Spleen (tissue), 11 donors: ENCODE measurements at regions not wholly inside any gene's neighbourhood (a gene's known extent, or its start where the extent isn't known, plus 50 kb on each side); places are given as distances from the start of the nearest gene placed in this dataset.

ENCODE experiments used
- DNase-seq: peaks from one replicate; pipeline ENCODE4 v3.0.0-alpha.2; 2020
- H3K27ac ChIP-seq, 8 donors: fragments of 200-600 bp; sonication (generic) in 7 of 8; 1 replicate in 4 of 8; 2 replicates in 4 of 8; pipeline versions ENCODE4 v1.5.0 to v1.8.0; 2016 to 2021; ENCODE audit warnings: inconsistent platforms in 4 of 8, mild to moderate bottlenecking in 4 of 8, moderate library complexity in 1 of 8
- H3K27me3 ChIP-seq, 7 donors: fragments of 200-600 bp; sonication (generic) in 6 of 7; replicated peaks in 1 of 7; 1 replicate in 4 of 7; 2 replicates in 3 of 7; pipeline versions ENCODE4 v1.5.0 to v1.8.0; 2016 to 2021; ENCODE audit warnings: inconsistent platforms in 3 of 7, mild to moderate bottlenecking in 1 of 7
- H3K36me3 ChIP-seq, 6 donors: fragments of 200-600 bp; sonication (generic) in 5 of 6; 1 replicate in 4 of 6; 2 replicates in 2 of 6; pipeline versions ENCODE4 v1.5.0 to v1.8.0; 2016 to 2021; ENCODE audit warnings: inconsistent platforms in 2 of 6
- H3K4me1 ChIP-seq, 6 donors: fragments of 200-600 bp; sonication (generic) in 5 of 6; 1 replicate in 3 of 6; 2 replicates in 3 of 6; pipeline versions ENCODE4 v1.5.0 to v1.8.0; 2016 to 2021; ENCODE audit warnings: inconsistent platforms in 3 of 6
- H3K4me3 ChIP-seq, 8 donors: fragments of 200-600 bp; sonication (generic) in 7 of 8; 1 replicate in 4 of 8; 2 replicates in 4 of 8; pipeline versions ENCODE4 v1.5.0 to v1.8.0; 2016 to 2021; ENCODE audit warnings: inconsistent platforms in 4 of 8, mild to moderate bottlenecking in 4 of 8, moderate library complexity in 2 of 8
- H3K9me3 ChIP-seq, 8 donors: fragments of 200-600 bp; sonication (generic) in 7 of 8; 1 replicate in 4 of 8; 2 replicates in 4 of 8; pipeline versions ENCODE4 v1.5.0 to v1.8.0; 2016 to 2021; ENCODE audit warnings: inconsistent platforms in 4 of 8
- POLR2A ChIP-seq, 3 donors: fragments of 450-650 bp; IDR thresholded peaks; one replicate each; pipeline ENCODE4 v1.5.1; 2017; ENCODE audit warnings: antibody characterized with exemption in 3 of 3, mild to moderate bottlenecking in 1 of 3
- POLR2AphosphoS5 ChIP-seq, 3 donors: sonication (generic); formaldehyde crosslinking; IDR thresholded peaks; one replicate each; pipeline ENCODE4 v1.5.1; 2017; ENCODE audit warnings: antibody characterized with exemption in 3 of 3
- WGBS, 5 donors: extraction: QIAGEN DNeasy Blood & Tissue Kit in 3 of 5; methylation state at CpG; one replicate each; pipeline versions ENCODE4 v1.1.5 to v1.1.7; 2013 to 2018; 5-methylcytosine and 5-hydroxymethylcytosine counted together
- intact Hi-C: fragments of 100-400 bp; cut with DNase I; formaldehyde crosslinking; loops from one replicate; pipeline ENCODE4 v1.15.0; 2023; ENCODE audit warnings: low total_unique reads
- TF ChIP-seq, protein P1 (sequence below), 11 experiments: fragments of 200-600 bp in 7 of 11; fragments of 450-650 bp in 4 of 11; sonication (generic) in 4 of 11; IDR thresholded peaks in 8 of 11; conservative IDR thresholded peaks in 3 of 11; 1 replicate in 7 of 11; 2 replicates in 4 of 11; pipeline versions ENCODE4 v1.4.0 to v1.8.0; 2016 to 2021; ENCODE audit warnings: antibody characterized with exemption in 11 of 11, inconsistent platforms in 4 of 11, mild to moderate bottlenecking in 1 of 11
- donor health status: healthy with polysubstance abuse.
- donor health status: DM: no; HTN: no; CAD: no; lungs with moderate emphysema.
- donor health status: DM: no; HTN: no; CAD: no.
- donor health status: Bipolar disorder and iron deficiency.
- donor health status: healthy.
- donor health status: DM: no; HTN: no; CAD: no.
- donor health status: DM: yes; HTN: yes; CAD: no.

DNA sequence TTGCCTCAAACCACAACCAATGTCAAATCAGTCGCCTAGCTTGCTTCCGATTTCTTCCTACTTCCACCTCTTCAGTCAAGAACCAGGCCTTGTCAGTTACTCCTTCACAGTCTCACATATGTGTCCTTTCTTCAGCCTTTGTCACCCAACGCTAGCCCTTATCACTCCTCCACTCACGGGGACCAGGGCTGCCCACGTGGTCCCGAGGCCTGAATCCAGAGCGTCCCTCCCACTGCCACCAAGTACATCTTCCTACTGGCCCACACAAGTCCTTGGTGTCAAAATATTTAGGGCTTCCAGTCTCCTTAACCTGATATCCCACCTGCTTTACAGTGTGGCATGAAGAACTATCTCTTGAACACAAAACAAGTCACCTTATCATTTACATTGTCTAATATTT, 119.1 kb upstream of the SPRED2 start:
- DNase-seq, result no peak
- TF ChIP-seq, protein P1, sequence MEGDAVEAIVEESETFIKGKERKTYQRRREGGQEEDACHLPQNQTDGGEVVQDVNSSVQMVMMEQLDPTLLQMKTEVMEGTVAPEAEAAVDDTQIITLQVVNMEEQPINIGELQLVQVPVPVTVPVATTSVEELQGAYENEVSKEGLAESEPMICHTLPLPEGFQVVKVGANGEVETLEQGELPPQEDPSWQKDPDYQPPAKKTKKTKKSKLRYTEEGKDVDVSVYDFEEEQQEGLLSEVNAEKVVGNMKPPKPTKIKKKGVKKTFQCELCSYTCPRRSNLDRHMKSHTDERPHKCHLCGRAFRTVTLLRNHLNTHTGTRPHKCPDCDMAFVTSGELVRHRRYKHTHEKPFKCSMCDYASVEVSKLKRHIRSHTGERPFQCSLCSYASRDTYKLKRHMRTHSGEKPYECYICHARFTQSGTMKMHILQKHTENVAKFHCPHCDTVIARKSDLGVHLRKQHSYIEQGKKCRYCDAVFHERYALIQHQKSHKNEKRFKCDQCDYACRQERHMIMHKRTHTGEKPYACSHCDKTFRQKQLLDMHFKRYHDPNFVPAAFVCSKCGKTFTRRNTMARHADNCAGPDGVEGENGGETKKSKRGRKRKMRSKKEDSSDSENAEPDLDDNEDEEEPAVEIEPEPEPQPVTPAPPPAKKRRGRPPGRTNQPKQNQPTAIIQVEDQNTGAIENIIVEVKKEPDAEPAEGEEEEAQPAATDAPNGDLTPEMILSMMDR (IDR thresholded peaks at IDR 0.05 in 8 of 11, conservative IDR thresholded peaks at IDR 0.05 in 3 of 11), result no peak
- TF ChIP-seq POLR2A (IDR thresholded peaks at IDR 0.05) (no peak), POLR2AphosphoS5 (IDR thresholded peaks at IDR 0.05) (no peak)
- Histone ChIP-seq H3K36me3 (no peaks in the 10 kb centered on the region), H3K9me3 (no peaks in the 10 kb centered on the region), H3K4me3 (no peak overlapping the region), H3K27ac (no peak overlapping the region), H3K27me3 (no peaks in the 10 kb centered on the region), H3K4me1 (peaks cover 0 to 26% (median 10%) of the 10 kb centered on the region in 6 donors)
- intact Hi-C loops, result loop anchor here (5.0 kb wide), 1 partner anchor 109 kb away; no protein-coding TSS in a partner anchor
- 92 to 96% (median 93%) methylated on average over 7 of the region's 7 CpGs for WGBS, 5 donors

DNA sequence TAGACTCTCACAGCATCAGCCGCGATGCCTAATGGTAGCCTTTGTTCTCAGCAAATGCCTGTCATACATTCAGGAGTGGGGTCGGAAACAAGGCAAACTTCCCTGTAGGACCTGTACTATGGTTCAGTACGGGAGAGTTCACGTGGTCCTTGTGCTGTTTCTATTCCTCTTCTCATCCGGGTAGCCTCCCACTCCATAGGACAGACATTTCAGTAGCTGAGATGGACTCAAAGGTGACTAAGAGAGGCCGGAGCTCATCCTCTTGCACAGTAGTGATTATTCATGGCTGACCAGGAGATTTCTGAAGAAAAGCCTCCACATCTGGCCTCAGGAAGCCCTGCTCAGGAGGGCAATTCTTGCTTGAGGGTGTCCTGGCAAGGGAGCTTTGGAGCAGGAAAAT, 117.8 kb upstream of the SPRED2 start:
- TF ChIP-seq POLR2AphosphoS5 (IDR thresholded peaks at IDR 0.05) (no peak), POLR2A (IDR thresholded peaks at IDR 0.05) (no peak)
- TF ChIP-seq, protein P1 (IDR thresholded peaks at IDR 0.05 in 8 of 11, conservative IDR thresholded peaks at IDR 0.05 in 3 of 11), result no peak
- WGBS, 5 donors, result 56 to 76% (median 68%) methylated on average over 7 of the region's 7 CpGs
- Histone ChIP-seq H3K9me3 (no peaks in the 10 kb centered on the region), H3K4me1 (peaks cover 0 to 36% (median 11%) of the 10 kb centered on the region in 6 donors), H3K27ac (no peak overlapping the region), H3K27me3 (no peaks in the 10 kb centered on the region), H3K4me3 (no peak overlapping the region), H3K36me3 (no peaks in the 10 kb centered on the region)
- intact Hi-C loops, result loop anchor here (5.0 kb wide), 1 partner anchor 108 kb away; no protein-coding TSS in a partner anchor
- no peak for DNase-seq

DNA sequence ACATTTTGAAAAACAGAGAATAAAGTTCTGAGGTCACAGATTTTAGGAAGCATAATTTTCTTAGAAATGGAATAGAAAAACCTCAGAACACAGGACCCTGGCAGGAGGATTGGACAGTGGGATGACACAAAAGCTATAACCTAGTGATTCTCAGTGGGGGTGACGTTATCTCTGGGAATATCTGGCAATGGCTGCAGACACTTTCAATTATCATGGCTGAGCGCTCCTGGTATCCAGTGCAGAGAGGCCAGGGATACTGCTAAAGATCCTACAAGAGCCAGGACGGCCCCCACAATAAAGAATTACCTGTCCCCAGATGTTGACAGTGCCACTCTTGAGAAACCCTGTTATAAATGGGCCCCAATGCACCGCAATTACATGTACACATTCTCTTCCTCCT, 117.2 kb upstream of the SPRED2 start:
- H3K4me3 ChIP-seq, result no peak overlapping the region
- no peaks in the 10 kb centered on the region for H3K36me3 ChIP-seq
- TF ChIP-seq, protein P1 (IDR thresholded peaks at IDR 0.05 in 8 of 11, conservative IDR thresholded peaks at IDR 0.05 in 3 of 11), result no peak
- TF ChIP-seq POLR2AphosphoS5 (IDR thresholded peaks at IDR 0.05), result no peak
- no peak for TF ChIP-seq POLR2A (IDR thresholded peaks at IDR 0.05)
- 87 to 95% (median 89%) methylated on average over 4 of the region's 4 CpGs for WGBS, 5 donors
- intact Hi-C loops, result loop anchor here (5.0 kb wide), 1 partner anchor 107 kb away; no protein-coding TSS in a partner anchor
- no peaks in the 10 kb centered on the region for H3K9me3 ChIP-seq
- no peak for DNase-seq
- H3K27me3 ChIP-seq, result no peaks in the 10 kb centered on the region
- no peak overlapping the region for H3K27ac ChIP-seq
- peaks cover 0 to 30% (median 8%) of the 10 kb centered on the region in 6 donors for H3K4me1 ChIP-seq

DNA sequence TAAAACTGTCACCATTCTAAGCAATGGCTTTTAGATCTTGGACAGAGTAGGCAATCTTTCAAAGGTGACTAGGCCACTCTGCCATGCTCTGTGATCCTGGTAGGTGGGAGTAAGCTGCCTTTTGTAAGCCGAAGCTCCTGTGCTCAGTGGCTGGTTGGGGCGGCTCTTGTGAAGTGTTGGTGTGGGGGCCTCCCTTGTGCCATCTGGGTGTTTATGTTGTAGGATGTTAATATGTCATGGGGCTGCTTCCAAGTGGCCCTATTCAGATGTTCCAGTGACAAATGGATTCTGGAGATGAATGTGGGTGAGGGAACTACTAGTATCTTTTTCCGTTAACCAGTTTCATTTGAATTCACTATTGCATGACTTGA, 116.8 kb upstream of the SPRED2 start:
- no peak overlapping the region for H3K27ac ChIP-seq
- TF ChIP-seq POLR2AphosphoS5 (IDR thresholded peaks at IDR 0.05), result no peak
- no peak for TF ChIP-seq POLR2A (IDR thresholded peaks at IDR 0.05)
- TF ChIP-seq, protein P1 (IDR thresholded peaks at IDR 0.05 in 8 of 11, conservative IDR thresholded peaks at IDR 0.05 in 3 of 11), result no peak
- H3K27me3 ChIP-seq, result no peaks in the 10 kb centered on the region
- WGBS, 5 donors, result 91 to 96% (median 94%) methylated on average over 3 of the region's 3 CpGs
- H3K4me3 ChIP-seq, result no peak overlapping the region
- intact Hi-C loops, result no loop called here
- no peaks in the 10 kb centered on the region for H3K9me3 ChIP-seq
- peaks cover 0 to 29% (median 7%) of the 10 kb centered on the region in 6 donors for H3K4me1 ChIP-seq
- no peaks in the 10 kb centered on the region for H3K36me3 ChIP-seq
- no peak for DNase-seq
